Suprapubic skin (tissue), 4 donors: ENCODE measurements at regions not wholly inside any gene's neighbourhood (a gene's known extent, or its start where the extent isn't known, plus 50 kb on each side); places are given as distances from the start of the nearest gene placed in this dataset.
"Not testable (repeated sequence)": the region's sequence is repeated elsewhere in the genome, so short reads cannot be mapped to it uniquely, and the experiment has no call there.

Experiments used
- DNase-seq, 2 donors: peaks; one replicate each; pipeline ENCODE4 v3.0.0-alpha.2; 2019; ENCODE audit warnings: low spot score in 2 of 2
- H3K27ac ChIP-seq: fragments of 200-600 bp; sonication (generic); one replicate; pipeline ENCODE4 v1.5.1; 2019
- H3K27me3 ChIP-seq: fragments of 200-600 bp; sonication (generic); one replicate; pipeline ENCODE4 v1.5.1; 2019
- H3K36me3 ChIP-seq: fragments of 200-600 bp; sonication (generic); one replicate; pipeline ENCODE4 v1.5.1; 2019
- H3K4me1 ChIP-seq: fragments of 200-600 bp; sonication (generic); one replicate; pipeline ENCODE4 v1.5.1; 2019
- H3K4me3 ChIP-seq: fragments of 200-600 bp; sonication (generic); one replicate; pipeline ENCODE4 v1.5.1; 2019; ENCODE audit warnings: mild to moderate bottlenecking
- H3K9me3 ChIP-seq: fragments of 200-600 bp; sonication (generic); one replicate; pipeline ENCODE4 v1.5.1; 2019
- EP300 ChIP-seq: sonication (generic); formaldehyde crosslinking; IDR thresholded peaks from one replicate; pipeline ENCODE4 v1.6.1; 2017; ENCODE audit warnings: antibody characterized with exemption
- POLR2A ChIP-seq, 2 donors: fragments of 450-650 bp; IDR thresholded peaks; one replicate each; pipeline ENCODE4 v1.6.1; 2017; ENCODE audit warnings: antibody characterized with exemption in 2 of 2, mild to moderate bottlenecking in 2 of 2, moderate library complexity in 2 of 2
- POLR2AphosphoS5 ChIP-seq, 3 donors: sonication (generic); formaldehyde crosslinking; IDR thresholded peaks; one replicate each; pipeline ENCODE4 v1.6.1; 2017; ENCODE audit warnings: antibody characterized with exemption in 3 of 3
- WGBS: methylation state at CpG from one replicate; pipeline ENCODE4 v1.1.5; 2018; 5-methylcytosine and 5-hydroxymethylcytosine counted together
- TF ChIP-seq, protein P1 (sequence below), 2 donors: fragments of 200-600 bp in 1 of 2; fragments of 450-650 bp in 1 of 2; sonication (generic) in 1 of 2; IDR thresholded peaks; one replicate each; pipeline ENCODE4 v1.5.1; 2016 to 2019; ENCODE audit warnings: antibody characterized with exemption in 2 of 2, mild to moderate bottlenecking in 1 of 2, moderate library complexity in 1 of 2

GRCh38 chr11:80718611-80719291 lies 1277.9 kb upstream of the TENM4 start:
- Histone ChIP-seq H3K4me1 (no peaks in the 10 kb centered on the region), H3K27me3 (no peaks in the 10 kb centered on the region)

GRCh38 chr11:80702264-80702663 lies 1261.4 kb upstream of the TENM4 start:
- Histone ChIP-seq H3K36me3 (no peaks in the 10 kb centered on the region), H3K27me3 (no peaks in the 10 kb centered on the region), H3K27ac (no peak overlapping the region), H3K4me3 (no peak overlapping the region), H3K9me3 (peaks cover 3% of the 10 kb centered on the region), H3K4me1 (no peaks in the 10 kb centered on the region)
- TF ChIP-seq, protein P1, sequence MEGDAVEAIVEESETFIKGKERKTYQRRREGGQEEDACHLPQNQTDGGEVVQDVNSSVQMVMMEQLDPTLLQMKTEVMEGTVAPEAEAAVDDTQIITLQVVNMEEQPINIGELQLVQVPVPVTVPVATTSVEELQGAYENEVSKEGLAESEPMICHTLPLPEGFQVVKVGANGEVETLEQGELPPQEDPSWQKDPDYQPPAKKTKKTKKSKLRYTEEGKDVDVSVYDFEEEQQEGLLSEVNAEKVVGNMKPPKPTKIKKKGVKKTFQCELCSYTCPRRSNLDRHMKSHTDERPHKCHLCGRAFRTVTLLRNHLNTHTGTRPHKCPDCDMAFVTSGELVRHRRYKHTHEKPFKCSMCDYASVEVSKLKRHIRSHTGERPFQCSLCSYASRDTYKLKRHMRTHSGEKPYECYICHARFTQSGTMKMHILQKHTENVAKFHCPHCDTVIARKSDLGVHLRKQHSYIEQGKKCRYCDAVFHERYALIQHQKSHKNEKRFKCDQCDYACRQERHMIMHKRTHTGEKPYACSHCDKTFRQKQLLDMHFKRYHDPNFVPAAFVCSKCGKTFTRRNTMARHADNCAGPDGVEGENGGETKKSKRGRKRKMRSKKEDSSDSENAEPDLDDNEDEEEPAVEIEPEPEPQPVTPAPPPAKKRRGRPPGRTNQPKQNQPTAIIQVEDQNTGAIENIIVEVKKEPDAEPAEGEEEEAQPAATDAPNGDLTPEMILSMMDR (IDR thresholded peaks at IDR 0.05), result no peak
- TF ChIP-seq POLR2AphosphoS5 (IDR thresholded peaks at IDR 0.05) (no peak), EP300 (no peak), POLR2A (IDR thresholded peaks at IDR 0.05) (no peak)
- 69% methylated on average over 2 of the region's 2 CpGs for WGBS
- no peak for DNase-seq

More at GRCh38 chr11:80718611-80719291, 1277.9 kb upstream of the TENM4 start:
- Histone ChIP-seq H3K9me3 (no peaks in the 10 kb centered on the region), H3K27ac (no peak overlapping the region), H3K36me3 (no peaks in the 10 kb centered on the region), H3K4me3 (no peak overlapping the region)
- 78% methylated on average over 2 of the region's 2 CpGs for WGBS
- DNase-seq, result no peak
- TF ChIP-seq EP300 (no peak), POLR2AphosphoS5 (IDR thresholded peaks at IDR 0.05) (no peak)

DNA sequence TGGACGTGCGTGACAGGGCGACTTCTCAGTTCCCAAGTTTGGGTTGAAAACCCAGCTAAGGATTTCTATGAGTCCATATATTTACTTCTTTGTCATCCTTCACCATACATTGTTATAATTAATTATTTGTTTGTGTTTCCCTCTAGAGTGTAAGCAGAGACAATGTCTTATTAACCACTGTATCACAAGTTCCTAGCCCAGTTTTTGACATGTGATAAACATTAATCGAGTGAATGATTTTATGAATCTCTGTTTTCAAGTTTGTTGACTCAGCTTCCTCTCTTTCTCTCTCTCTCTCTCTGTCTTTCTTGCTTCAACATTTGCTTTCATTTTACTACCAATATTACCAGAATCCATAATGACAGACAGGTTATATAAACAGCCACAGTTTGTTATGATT lies 1259.6 kb upstream of the TENM4 start:
- no peaks in the 10 kb centered on the region for H3K27me3 ChIP-seq
- H3K27ac ChIP-seq, result no peak overlapping the region
- H3K4me3 ChIP-seq, result no peak overlapping the region
- WGBS, result 70% methylated on average over 4 of the region's 4 CpGs
- TF ChIP-seq EP300 (no peak), POLR2AphosphoS5 (IDR thresholded peaks at IDR 0.05) (no peak), POLR2A (IDR thresholded peaks at IDR 0.05) (no peak)
- TF ChIP-seq, protein P1 (IDR thresholded peaks at IDR 0.05), result no peak
- no peak for DNase-seq
- H3K4me1 ChIP-seq, result no peaks in the 10 kb centered on the region
- no peaks in the 10 kb centered on the region for H3K36me3 ChIP-seq
- no peaks in the 10 kb centered on the region for H3K9me3 ChIP-seq

- not testable (repeated sequence) for H3K27me3 ChIP-seq, H3K36me3 ChIP-seq, H3K9me3 ChIP-seq, DNase-seq, H3K4me3 ChIP-seq, H3K4me1 ChIP-seq, H3K27ac ChIP-seq
- 69% methylated on average over 16 of the region's 16 CpGs for WGBS
These were observed 1258.8 kb upstream of the TENM4 start for GRCh38 chr11:80699406-80700177.

GRCh38 chr11:80698637-80699036 lies 1257.8 kb upstream of the TENM4 start:
- Histone ChIP-seq H3K4me1 (no peaks in the 10 kb centered on the region), H3K27ac (no peak overlapping the region)
- no peak for DNase-seq

GRCh38 chr11:80694385-80694784 lies 1253.6 kb upstream of the TENM4 start:
- H3K27ac ChIP-seq, result no peak overlapping the region
- TF ChIP-seq POLR2A (IDR thresholded peaks at IDR 0.05) (no peak), POLR2AphosphoS5 (IDR thresholded peaks at IDR 0.05) (no peak), EP300 (no peak)
- TF ChIP-seq, protein P1 (IDR thresholded peaks at IDR 0.05), result no peak
- no peaks in the 10 kb centered on the region for H3K4me1 ChIP-seq
- H3K36me3 ChIP-seq, result no peaks in the 10 kb centered on the region
- H3K27me3 ChIP-seq, result no peaks in the 10 kb centered on the region
- H3K4me3 ChIP-seq, result no peak overlapping the region
- H3K9me3 ChIP-seq, result no peaks in the 10 kb centered on the region
- DNase-seq, result no peak

More at GRCh38 chr11:80698637-80699036, 1257.8 kb upstream of the TENM4 start:
- TF ChIP-seq, protein P1 (IDR thresholded peaks at IDR 0.05), result no peak
- TF ChIP-seq POLR2A (IDR thresholded peaks at IDR 0.05), result no peak
- TF ChIP-seq EP300, result no peak
- no peak for TF ChIP-seq POLR2AphosphoS5 (IDR thresholded peaks at IDR 0.05)
- no peak overlapping the region for H3K4me3 ChIP-seq
- no peaks in the 10 kb centered on the region for H3K36me3 ChIP-seq
- no peaks in the 10 kb centered on the region for H3K9me3 ChIP-seq
- 38% methylated on average over 1 of the region's 1 CpG for WGBS
- no peaks in the 10 kb centered on the region for H3K27me3 ChIP-seq
